Astrocyte of the spinal cord (primary cell): ENCODE measurements at regions not wholly inside any gene's neighbourhood (a gene's known extent, or its start where the extent isn't known, plus 50 kb on each side); places are given as distances from the start of the nearest gene placed in this dataset.

Source experiments
- DNase-seq: peaks from one replicate; pipeline ENCODE4 v3.0.0; 2011; ENCODE audit warnings: low read depth, low spot score
- H3K4me3 ChIP-seq: 2 replicates; pipeline ENCODE4 v1.5.1; 2011; ENCODE audit warnings: low read depth, mild to moderate bottlenecking, low read length, moderate library complexity
- in situ Hi-C: cut with HindIII; loops from 2 replicates; pipeline ENCODE4 v1.10.0; 2017; ENCODE audit warnings: low sequenced_read_pairs
- TF ChIP-seq, protein P1 (sequence below): IDR thresholded peaks from 2 replicates; pipeline ENCODE4 v1.5.1; 2012; ENCODE audit warnings: low read depth, mild to moderate bottlenecking, low read length, inconsistent platforms

GRCh38 chr6:95228636-95229035 lies 348.7 kb upstream of the MANEA start:
- no peak overlapping the region for H3K4me3 ChIP-seq
- TF ChIP-seq, protein P1, sequence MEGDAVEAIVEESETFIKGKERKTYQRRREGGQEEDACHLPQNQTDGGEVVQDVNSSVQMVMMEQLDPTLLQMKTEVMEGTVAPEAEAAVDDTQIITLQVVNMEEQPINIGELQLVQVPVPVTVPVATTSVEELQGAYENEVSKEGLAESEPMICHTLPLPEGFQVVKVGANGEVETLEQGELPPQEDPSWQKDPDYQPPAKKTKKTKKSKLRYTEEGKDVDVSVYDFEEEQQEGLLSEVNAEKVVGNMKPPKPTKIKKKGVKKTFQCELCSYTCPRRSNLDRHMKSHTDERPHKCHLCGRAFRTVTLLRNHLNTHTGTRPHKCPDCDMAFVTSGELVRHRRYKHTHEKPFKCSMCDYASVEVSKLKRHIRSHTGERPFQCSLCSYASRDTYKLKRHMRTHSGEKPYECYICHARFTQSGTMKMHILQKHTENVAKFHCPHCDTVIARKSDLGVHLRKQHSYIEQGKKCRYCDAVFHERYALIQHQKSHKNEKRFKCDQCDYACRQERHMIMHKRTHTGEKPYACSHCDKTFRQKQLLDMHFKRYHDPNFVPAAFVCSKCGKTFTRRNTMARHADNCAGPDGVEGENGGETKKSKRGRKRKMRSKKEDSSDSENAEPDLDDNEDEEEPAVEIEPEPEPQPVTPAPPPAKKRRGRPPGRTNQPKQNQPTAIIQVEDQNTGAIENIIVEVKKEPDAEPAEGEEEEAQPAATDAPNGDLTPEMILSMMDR = no peak
- no peak for DNase-seq
- in situ Hi-C loops = no loop called here

- DNase-seq = no peak
- TF ChIP-seq, protein P1 = no peak
- in situ Hi-C loops = no loop called here
- no peak overlapping the region for H3K4me3 ChIP-seq
These were observed 347.1 kb upstream of the MANEA start for GRCh38 chr6:95230071-95230740.

DNA sequence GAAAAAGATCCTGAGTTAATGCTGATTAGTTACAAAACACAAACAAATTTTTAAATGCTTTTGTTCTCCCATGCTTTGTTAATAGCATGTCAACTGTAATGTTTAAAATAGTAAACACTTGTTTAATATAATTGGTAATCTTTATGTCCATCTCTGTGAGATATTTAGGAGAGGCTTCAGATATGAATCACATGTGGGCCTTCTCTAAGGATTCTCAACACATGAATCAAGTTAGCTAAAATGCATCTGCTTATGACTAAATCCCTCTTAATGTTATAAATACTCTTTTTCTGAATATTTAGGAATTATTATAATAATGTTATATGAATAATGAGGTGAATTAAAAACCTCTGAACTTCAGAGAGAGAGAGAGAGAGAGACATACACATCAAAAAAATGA lies 345.9 kb upstream of the MANEA start:
- TF ChIP-seq, protein P1 = no peak
- in situ Hi-C loops = no loop called here

DNA sequence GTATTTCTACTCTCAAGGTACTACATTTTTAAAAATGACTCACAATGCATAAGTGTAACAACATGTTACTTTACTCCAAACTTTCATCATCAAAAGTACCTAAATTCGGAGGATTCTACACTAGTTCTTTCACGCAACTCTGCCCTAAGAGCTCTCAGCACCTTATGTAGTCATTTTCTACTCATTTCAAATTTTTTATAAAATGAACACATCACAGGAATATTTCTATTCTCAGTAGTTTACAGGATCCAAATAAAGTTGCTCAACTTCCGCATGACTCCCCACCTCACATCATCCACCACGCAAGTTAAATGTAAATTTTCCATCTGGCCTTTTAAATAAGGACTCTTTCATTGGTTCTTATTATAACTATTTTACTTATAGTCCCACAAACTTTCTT lies 344.9 kb upstream of the MANEA start:
- TF ChIP-seq, protein P1 = no peak
- H3K4me3 ChIP-seq = no peak overlapping the region
- in situ Hi-C loops = no loop called here
- DNase-seq = no peak

More for the DNA sequence above, 345.9 kb upstream of the MANEA start:
- DNase-seq = no peak
- no peak overlapping the region for H3K4me3 ChIP-seq

GRCh38 chr6:95233879-95234278 lies 343.5 kb upstream of the MANEA start:
- in situ Hi-C loops = no loop called here
- H3K4me3 ChIP-seq = no peak overlapping the region
- no peak for DNase-seq
- TF ChIP-seq, protein P1 = no peak

GRCh38 chr6:95240514-95240913 lies 336.8 kb upstream of the MANEA start:
- no peak overlapping the region for H3K4me3 ChIP-seq
- in situ Hi-C loops = no loop called here
- TF ChIP-seq, protein P1 = no peak
- no peak for DNase-seq
